H1 (cell line): ENCODE measurements at regions not wholly inside any gene's neighbourhood (a gene's known extent, or its start where the extent isn't known, plus 50 kb on each side); places are given as distances from the start of the nearest gene placed in this dataset.

Source experiments
- BCL11A ChIP-seq, 2 experiments: IDR thresholded peaks; one replicate each; pipeline ENCODE4 v1.6.1; 2011; ENCODE audit warnings: low read depth in 2 of 2, low read length in 2 of 2, mild to moderate bottlenecking in 2 of 2
- EP300 ChIP-seq, 2 experiments: IDR thresholded peaks; 1 replicate in 1 of 2; 2 replicates in 1 of 2; pipeline ENCODE4 v1.6.1; 2011 to 2012; ENCODE audit warnings: low read depth in 2 of 2, low read length in 2 of 2, mild to moderate bottlenecking in 2 of 2, borderline replicate concordance in 1 of 2, inconsistent platforms in 1 of 2, moderate library complexity in 1 of 2
- FOSL1 ChIP-seq: IDR thresholded peaks from 2 replicates; pipeline ENCODE4 v1.6.1; 2011; ENCODE audit warnings: mild to moderate bottlenecking, low read depth, low read length, moderate library complexity; ENCODE audit not compliant: insufficient read depth
- JUN ChIP-seq: IDR thresholded peaks from 2 replicates; pipeline ENCODE4 v1.6.1; 2011; ENCODE audit warnings: low read depth, mild to moderate bottlenecking, improper control_type of control experiment, low read length
- POLR2A ChIP-seq, 2 experiments: IDR thresholded peaks; 1 replicate in 1 of 2; 2 replicates in 1 of 2; pipeline ENCODE4 v1.6.1; 2011; ENCODE audit warnings: low read depth in 2 of 2, low read length in 2 of 2, mild to moderate bottlenecking in 2 of 2; ENCODE audit errors: control extremely low read depth in 1 of 2
- POLR2AphosphoS5 ChIP-seq: IDR thresholded peaks from 2 replicates; pipeline ENCODE4 v1.6.1; 2011; ENCODE audit warnings: low read depth, low read length
- RNF2 ChIP-seq: fragments of 200-900, 300-1000 bp; sonication (generic); IDR thresholded peaks from 2 replicates; pipeline ENCODE4 v1.7.1; 2016; ENCODE audit warnings: borderline replicate concordance, low read depth, mild to moderate bottlenecking, antibody characterized with exemption, low read length; ENCODE audit not compliant: poor library complexity, severe bottlenecking; ENCODE audit errors: missing control alignments

- TF ChIP-seq POLR2A (IDR thresholded peaks at IDR 0.05; ENCODE audit: control extremely low read depth in 1 of 2, low read depth in 2 of 2, low read length in 2 of 2): no peak
- no peak for TF ChIP-seq POLR2AphosphoS5
- TF ChIP-seq RNF2: no peak
- no peak for TF ChIP-seq BCL11A (IDR thresholded peaks at IDR 0.05; ENCODE audit: low read depth in 2 of 2, low read length in 2 of 2)
- TF ChIP-seq FOSL1: no peak
- TF ChIP-seq JUN: no peak
- TF ChIP-seq EP300 (IDR thresholded peaks at IDR 0.05; ENCODE audit: borderline replicate concordance in 1 of 2, low read depth in 2 of 2, low read length in 2 of 2): no peak
Measured at GRCh38 chr9:19600538-19600937, 188.3 kb downstream of the SLC24A2 start.
